Endothelial cell of umbilical vein (primary cell): ENCODE measurements at regions not wholly inside any gene's neighbourhood (a gene's known extent, or its start where the extent isn't known, plus 50 kb on each side); places are given as distances from the start of the nearest gene placed in this dataset.

Source experiments
- MYC ChIP-seq: IDR thresholded peaks from one replicate; pipeline ENCODE4 v1.6.1; 2011; ENCODE audit warnings: mild to moderate bottlenecking, low read depth, low read length
- TF ChIP-seq, protein P1 (sequence below): IDR thresholded peaks from 2 replicates; pipeline ENCODE4 v1.6.1; 2011; ENCODE audit not compliant: insufficient read depth, insufficient read length
- TF ChIP-seq, protein P2 (sequence below), 2 donors: IDR thresholded peaks; 1 replicate in 1 of 2; 2 replicates in 1 of 2; pipeline ENCODE4 v1.5.1; 2011; ENCODE audit warnings: low read length in 2 of 2, mild to moderate bottlenecking in 2 of 2, moderate library complexity in 2 of 2, control low read depth in 1 of 2, inconsistent platforms in 1 of 2, low read depth in 1 of 2; ENCODE audit not compliant: insufficient read depth in 1 of 2; ENCODE audit errors: extremely low read depth in 1 of 2

DNA sequence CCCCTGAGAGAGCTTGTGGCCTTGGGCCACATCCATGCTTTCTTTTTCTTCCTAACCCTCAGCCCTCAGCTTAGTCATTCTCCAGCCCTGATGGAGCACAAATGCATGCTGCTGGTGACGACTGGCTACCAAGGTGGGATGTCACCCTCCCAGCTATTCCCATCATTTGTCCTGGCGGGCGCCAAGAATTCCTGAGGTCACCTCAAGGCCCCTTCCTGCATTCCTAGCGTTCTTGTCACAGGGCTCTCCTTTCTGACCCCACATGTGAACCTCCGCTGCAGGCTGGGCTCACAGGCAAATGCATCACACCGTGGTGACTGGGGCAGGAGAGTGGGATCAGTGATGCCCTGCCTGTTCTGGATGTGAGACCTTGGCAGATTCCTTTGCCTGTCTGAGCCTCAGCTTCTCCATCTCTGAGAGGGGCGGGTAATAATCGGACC, 53.4 kb upstream of the IFFO2 start:
- TF ChIP-seq, protein P1, sequence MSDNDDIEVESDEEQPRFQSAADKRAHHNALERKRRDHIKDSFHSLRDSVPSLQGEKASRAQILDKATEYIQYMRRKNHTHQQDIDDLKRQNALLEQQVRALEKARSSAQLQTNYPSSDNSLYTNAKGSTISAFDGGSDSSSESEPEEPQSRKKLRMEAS: no peak
- TF ChIP-seq, protein P2, sequence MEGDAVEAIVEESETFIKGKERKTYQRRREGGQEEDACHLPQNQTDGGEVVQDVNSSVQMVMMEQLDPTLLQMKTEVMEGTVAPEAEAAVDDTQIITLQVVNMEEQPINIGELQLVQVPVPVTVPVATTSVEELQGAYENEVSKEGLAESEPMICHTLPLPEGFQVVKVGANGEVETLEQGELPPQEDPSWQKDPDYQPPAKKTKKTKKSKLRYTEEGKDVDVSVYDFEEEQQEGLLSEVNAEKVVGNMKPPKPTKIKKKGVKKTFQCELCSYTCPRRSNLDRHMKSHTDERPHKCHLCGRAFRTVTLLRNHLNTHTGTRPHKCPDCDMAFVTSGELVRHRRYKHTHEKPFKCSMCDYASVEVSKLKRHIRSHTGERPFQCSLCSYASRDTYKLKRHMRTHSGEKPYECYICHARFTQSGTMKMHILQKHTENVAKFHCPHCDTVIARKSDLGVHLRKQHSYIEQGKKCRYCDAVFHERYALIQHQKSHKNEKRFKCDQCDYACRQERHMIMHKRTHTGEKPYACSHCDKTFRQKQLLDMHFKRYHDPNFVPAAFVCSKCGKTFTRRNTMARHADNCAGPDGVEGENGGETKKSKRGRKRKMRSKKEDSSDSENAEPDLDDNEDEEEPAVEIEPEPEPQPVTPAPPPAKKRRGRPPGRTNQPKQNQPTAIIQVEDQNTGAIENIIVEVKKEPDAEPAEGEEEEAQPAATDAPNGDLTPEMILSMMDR (IDR thresholded peaks at IDR 0.05; ENCODE audit: extremely low read depth in 1 of 2, insufficient read depth in 1 of 2, low read depth in 1 of 2, low read length in 2 of 2): no peak
- no peak for TF ChIP-seq MYC
